KMS-11 (cell line): ENCODE measurements at regions not wholly inside any gene's neighbourhood (a gene's known extent, or its start where the extent isn't known, plus 50 kb on each side); places are given as distances from the start of the nearest gene placed in this dataset.

ENCODE experiments used
- H2AFZ ChIP-seq: fragments of 200-600 bp; sonication (generic); 2 replicates; pipeline ENCODE4 v1.6.1; 2016; ENCODE audit warnings: antibody characterized with exemption, mixed run types, low read depth
- H3K27ac ChIP-seq: fragments of 200-600 bp; sonication (generic); 2 replicates; pipeline ENCODE4 v1.6.1; 2016; ENCODE audit warnings: mild to moderate bottlenecking, mixed run types
- H3K27me3 ChIP-seq: fragments of 200-600 bp; sonication (generic); 2 replicates; pipeline ENCODE4 v1.6.1; 2017; ENCODE audit warnings: mild to moderate bottlenecking, low read depth, mixed run types, moderate library complexity; ENCODE audit not compliant: insufficient read depth
- H3K36me3 ChIP-seq: fragments of 200-600 bp; sonication (generic); 2 replicates; pipeline ENCODE4 v1.6.1; 2017; ENCODE audit warnings: mild to moderate bottlenecking, mixed run types; ENCODE audit not compliant: insufficient read depth
- H3K4me1 ChIP-seq: fragments of 200-600 bp; sonication (generic); 2 replicates; pipeline ENCODE4 v1.6.1; 2016; ENCODE audit warnings: mild to moderate bottlenecking, low read depth, mixed run types; ENCODE audit not compliant: poor library complexity, severe bottlenecking
- H3K4me2 ChIP-seq: fragments of 200-600 bp; sonication (generic); 2 replicates; pipeline ENCODE4 v1.7.0; 2016; ENCODE audit warnings: mild to moderate bottlenecking, mixed run types
- H3K4me3 ChIP-seq: fragments of 200-600 bp; sonication (generic); IDR thresholded peaks from 2 replicates; pipeline ENCODE4 v1.6.1; 2017; ENCODE audit warnings: low read depth, low read length, mixed read lengths; ENCODE audit not compliant: insufficient read depth
- H3K79me2 ChIP-seq: fragments of 200-600 bp; sonication (generic); 2 replicates; pipeline ENCODE4 v1.6.1; 2016; ENCODE audit warnings: low read depth, mixed run types; ENCODE audit not compliant: insufficient read depth
- H3K9ac ChIP-seq: fragments of 200-600 bp; sonication (generic); 2 replicates; pipeline ENCODE4 v1.6.1; 2016; ENCODE audit warnings: mild to moderate bottlenecking, mixed run types
- H4K20me1 ChIP-seq: fragments of 200-600 bp; sonication (generic); 2 replicates; pipeline ENCODE4 v1.6.1; 2016; ENCODE audit warnings: mild to moderate bottlenecking, mixed run types; ENCODE audit not compliant: insufficient read depth
- CTCF ChIP-seq: fragments of 200-600 bp; sonication (generic); conservative IDR thresholded peaks from 2 replicates; pipeline ENCODE4 v1.6.1; 2017; ENCODE audit warnings: low read depth, mild to moderate bottlenecking, antibody characterized with exemption, low read length, moderate library complexity, mixed read lengths

GRCh38 chr16:6038941-6039645 is 941.5 kb upstream of the EEF2KMT start:
- Histone ChIP-seq H3K4me3 (no peak overlapping the region), H3K9ac (no peak overlapping the region), H3K79me2 (no peaks in the 10 kb centered on the region), H3K4me1 (no peaks in the 10 kb centered on the region), H4K20me1 (no peaks in the 10 kb centered on the region), H3K36me3 (no peaks in the 10 kb centered on the region), H3K4me2 (no peak overlapping the region), H3K27ac (no peak overlapping the region), H3K27me3 (no peaks in the 10 kb centered on the region), H2AFZ (no peak overlapping the region)
- TF ChIP-seq CTCF, result no peak

- no peak overlapping the region for H2AFZ ChIP-seq
- H3K79me2 ChIP-seq, result no peaks in the 10 kb centered on the region
- no peaks in the 10 kb centered on the region for H3K4me1 ChIP-seq
- H3K27me3 ChIP-seq, result no peaks in the 10 kb centered on the region
- H3K27ac ChIP-seq, result no peak overlapping the region
- H4K20me1 ChIP-seq, result no peaks in the 10 kb centered on the region
- no peak overlapping the region for H3K4me3 ChIP-seq
- TF ChIP-seq CTCF, result no peak
- no peak overlapping the region for H3K9ac ChIP-seq
- H3K4me2 ChIP-seq, result no peak overlapping the region
- H3K36me3 ChIP-seq, result no peaks in the 10 kb centered on the region
Measured at GRCh38 chr16:6035161-6035560, 937.6 kb upstream of the EEF2KMT start.

- H3K4me3 ChIP-seq, result no peak overlapping the region
- H2AFZ ChIP-seq, result no peak overlapping the region
- H3K4me1 ChIP-seq, result no peaks in the 10 kb centered on the region
Measured at GRCh38 chr16:6034511-6034910, 936.9 kb upstream of the EEF2KMT start.

DNA sequence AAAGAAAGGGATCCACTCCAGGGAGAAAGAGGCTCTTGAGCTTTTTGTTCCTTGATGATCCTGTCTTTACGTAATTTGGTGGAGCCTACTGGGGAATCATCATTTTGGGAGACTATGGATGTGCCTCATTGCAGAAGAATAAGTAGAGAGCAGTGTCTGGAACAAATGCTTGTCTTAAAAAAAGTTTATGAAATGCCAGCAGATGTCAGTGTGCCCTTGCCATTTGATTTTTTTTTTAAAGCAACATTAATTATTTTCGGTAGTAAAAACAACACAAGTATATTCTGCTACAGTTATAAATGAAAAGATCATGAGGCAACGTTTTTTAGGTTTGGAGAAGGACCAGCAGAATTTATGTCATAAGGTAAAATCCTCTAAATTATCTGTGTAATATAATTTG is 934.8 kb upstream of the EEF2KMT start:
- Histone ChIP-seq H3K4me3 (no peak overlapping the region), H3K36me3 (no peaks in the 10 kb centered on the region), H3K79me2 (no peaks in the 10 kb centered on the region), H3K9ac (no peak overlapping the region), H3K4me1 (no peaks in the 10 kb centered on the region), H3K27me3 (no peaks in the 10 kb centered on the region), H2AFZ (no peak overlapping the region), H3K27ac (no peak overlapping the region), H3K4me2 (no peak overlapping the region), H4K20me1 (no peaks in the 10 kb centered on the region)
- TF ChIP-seq CTCF, result no peak

More at GRCh38 chr16:6034511-6034910, 936.9 kb upstream of the EEF2KMT start:
- H3K4me2 ChIP-seq, result no peak overlapping the region
- no peaks in the 10 kb centered on the region for H3K27me3 ChIP-seq
- no peaks in the 10 kb centered on the region for H4K20me1 ChIP-seq
- H3K36me3 ChIP-seq, result no peaks in the 10 kb centered on the region
- no peaks in the 10 kb centered on the region for H3K79me2 ChIP-seq
- no peak overlapping the region for H3K9ac ChIP-seq
- TF ChIP-seq CTCF, result no peak
- no peak overlapping the region for H3K27ac ChIP-seq
